SK-N-SH (cell line): ENCODE measurements at regions not wholly inside any gene's neighbourhood (a gene's known extent, or its start where the extent isn't known, plus 50 kb on each side); places are given as distances from the start of the nearest gene placed in this dataset.

Experiments
- CTCF ChIA-PET: fragments of 300-600, 350-600 bp; formaldehyde crosslinking; extraction: SDS; loops from one replicate; lab custom pipeline; 2021; lab: Yijun Ruan, JAX
- POLR2A ChIA-PET: fragments of 350-600 bp; sonication (Branson Sonifier 250); formaldehyde crosslinking; extraction: SDS; loops from one replicate; lab custom pipeline; 2020; ENCODE audit warnings: antibody characterized with exemption, inconsistent platforms; lab: Yijun Ruan, JAX
- DNase-seq: peaks from one replicate; pipeline ENCODE4 v3.0.0; 2012
- H2AFZ ChIP-seq: fragments of 200-600 bp; sonication (generic); 2 replicates; pipeline ENCODE4 v1.8.1; 2016; ENCODE audit warnings: antibody characterized with exemption, mild to moderate bottlenecking, low read depth
- H3F3A ChIP-seq: fragments of 200-600 bp; sonication (generic); replicated peaks from 2 replicates; pipeline ENCODE3; 2016; ENCODE audit warnings: antibody characterized with exemption, mild to moderate bottlenecking; ENCODE audit not compliant: insufficient read depth
- H3K27ac ChIP-seq, 2 experiments: fragments of 200-500 bp in 1 of 2; fragments of 200-600 bp in 1 of 2; sonication (Bioruptor generic) in 1 of 2; sonication (generic), shearing (Covaris generic) in 1 of 2; 2 replicates each; pipeline versions ENCODE4 v1.5.1 to v1.6.1; 2014 to 2016; ENCODE audit warnings: low read depth in 2 of 2, inconsistent platforms in 1 of 2, low read length in 1 of 2, mild to moderate bottlenecking in 1 of 2, mixed read lengths in 1 of 2
- H3K27me3 ChIP-seq: fragments of 200-600 bp; sonication (generic), shearing (Covaris generic); 2 replicates; pipeline ENCODE4 v1.6.1; 2016; ENCODE audit warnings: mixed run types; ENCODE audit not compliant: insufficient read depth
- H3K36me3 ChIP-seq, 2 experiments: fragments of 200-500 bp in 1 of 2; fragments of 200-600 bp in 1 of 2; sonication (Bioruptor generic) in 1 of 2; sonication (generic) in 1 of 2; replicated peaks in 1 of 2; 2 replicates each; pipeline versions ENCODE3 to v1.5.1; 2014 to 2016; ENCODE audit warnings: low read length in 1 of 2, mild to moderate bottlenecking in 1 of 2; ENCODE audit not compliant: insufficient read depth in 2 of 2, control insufficient read depth in 1 of 2
- H3K4me1 ChIP-seq, 2 experiments: fragments of 200-500 bp in 1 of 2; fragments of 200-600 bp in 1 of 2; sonication (Bioruptor generic) in 1 of 2; sonication (generic), shearing (Covaris generic) in 1 of 2; 2 replicates each; pipeline versions ENCODE4 v1.5.1 to v1.6.1; 2014 to 2016; ENCODE audit warnings: low read depth in 1 of 2, low read length in 1 of 2, mixed run types in 1 of 2; ENCODE audit not compliant: insufficient read depth in 2 of 2, control insufficient read depth in 1 of 2
- H3K4me2 ChIP-seq: fragments of 200-600 bp; sonication (generic), shearing (Covaris generic); 2 replicates; pipeline ENCODE4 v1.6.1; 2017; ENCODE audit warnings: mixed run types
- H3K4me3 ChIP-seq, 2 experiments: fragments of 200-500 bp in 1 of 2; fragments of 200-600 bp in 1 of 2; sonication (Bioruptor generic) in 1 of 2; sonication (generic), shearing (Covaris generic) in 1 of 2; 2 replicates each; pipeline versions ENCODE4 v1.5.1 to v1.8.1; 2014 to 2016; ENCODE audit warnings: low read depth in 2 of 2, inconsistent platforms in 1 of 2, low read length in 1 of 2, mild to moderate bottlenecking in 1 of 2, mixed read lengths in 1 of 2, moderate library complexity in 1 of 2
- H3K79me2 ChIP-seq: fragments of 200-600 bp; sonication (generic); 2 replicates; pipeline ENCODE4 v1.8.1; 2017; ENCODE audit warnings: mild to moderate bottlenecking; ENCODE audit not compliant: insufficient read depth
- H3K9ac ChIP-seq: fragments of 200-600 bp; sonication (generic); 2 replicates; pipeline ENCODE4 v1.6.1; 2017; ENCODE audit warnings: mixed run types
- H3K9me2 ChIP-seq: fragments of 200-600 bp; sonication (generic); 2 replicates; pipeline ENCODE4 v1.6.1; 2017; ENCODE audit warnings: mixed run types
- H3K9me3 ChIP-seq: fragments of 200-600 bp; sonication (generic); 2 replicates; pipeline ENCODE4 v1.6.1; 2017; ENCODE audit warnings: mixed run types, mild to moderate bottlenecking, moderate library complexity
- H4K20me1 ChIP-seq: fragments of 200-600 bp; sonication (generic); 2 replicates; pipeline ENCODE4 v1.6.1; 2017; ENCODE audit warnings: mild to moderate bottlenecking, mixed run types; ENCODE audit not compliant: insufficient read depth
- CHD2 ChIP-seq: fragments of 150-350 bp; IDR thresholded peaks from 2 replicates; pipeline ENCODE4 v1.6.1; 2018; ENCODE audit warnings: low read length; ENCODE audit not compliant: partially characterized antibody
- ELF1 ChIP-seq: IDR thresholded peaks from 2 replicates; pipeline ENCODE4 v1.4.0; 2012
- EP300 ChIP-seq, 2 experiments: IDR thresholded peaks; 2 replicates each; pipeline versions ENCODE4 v1.4.0 to v1.6.1; 2012; ENCODE audit warnings: borderline replicate concordance in 1 of 2, low read depth in 1 of 2, low read length in 1 of 2
- FOSL2 ChIP-seq: IDR thresholded peaks from 2 replicates; pipeline ENCODE4 v1.4.0; 2012; ENCODE audit warnings: low read depth, mild to moderate bottlenecking, moderate library complexity, borderline replicate concordance
- FOXM1 ChIP-seq: IDR thresholded peaks from 2 replicates; pipeline ENCODE4 v1.4.0; 2012; ENCODE audit warnings: low read depth, mild to moderate bottlenecking
- GABPA ChIP-seq: IDR thresholded peaks from 2 replicates; pipeline ENCODE4 v1.4.0; 2012; ENCODE audit warnings: low read depth, mild to moderate bottlenecking
- GATA2 ChIP-seq: sonication (generic); formaldehyde crosslinking; IDR thresholded peaks from 2 replicates; pipeline ENCODE4 v1.5.0; 2020; ENCODE audit warnings: mild to moderate bottlenecking, missing genetic modification reagents
- MEF2A ChIP-seq: IDR thresholded peaks from 2 replicates; pipeline ENCODE4 v1.4.0; 2012; ENCODE audit warnings: low read depth, borderline replicate concordance
- MXI1 ChIP-seq: IDR thresholded peaks from 2 replicates; pipeline ENCODE4 v1.6.1; 2012; ENCODE audit warnings: mild to moderate bottlenecking, low read depth, low read length, improper control_type of control experiment
- NFIC ChIP-seq: IDR thresholded peaks from 2 replicates; pipeline ENCODE4 v1.4.0; 2012; ENCODE audit warnings: borderline replicate concordance
- NRF1 ChIP-seq: IDR thresholded peaks from 2 replicates; pipeline ENCODE4 v1.6.1; 2012; ENCODE audit warnings: low read depth, mild to moderate bottlenecking, low read length
- POLR2AphosphoS5 ChIP-seq: IDR thresholded peaks from 2 replicates; pipeline ENCODE4 v1.6.1; 2012; ENCODE audit warnings: low read depth, low read length
- RAD21 ChIP-seq: IDR thresholded peaks from 2 replicates; pipeline ENCODE4 v1.6.1; 2012; ENCODE audit warnings: mild to moderate bottlenecking, low read length
- RCOR1 ChIP-seq: fragments of 150-350 bp; IDR thresholded peaks from 2 replicates; pipeline ENCODE4 v1.6.1; 2017; ENCODE audit warnings: antibody characterized with exemption, low read length
- SMC3 ChIP-seq: IDR thresholded peaks from 2 replicates; pipeline ENCODE4 v1.6.1; 2012; ENCODE audit warnings: low read depth, low read length, improper control_type of control experiment
- TEAD4 ChIP-seq: IDR thresholded peaks from 2 replicates; pipeline ENCODE4 v1.4.0; 2012; ENCODE audit warnings: mild to moderate bottlenecking, borderline replicate concordance; ENCODE audit not compliant: insufficient read depth
- YY1 ChIP-seq: IDR thresholded peaks from 2 replicates; pipeline ENCODE4 v1.4.0; 2012; ENCODE audit warnings: low read depth, mild to moderate bottlenecking
- WGBS: methylation state at CpG from one replicate; pipeline ENCODE4 v1.1.6; 2017; ENCODE audit warnings: low lambda C conversion rate; 5-methylcytosine and 5-hydroxymethylcytosine counted together
- TF ChIP-seq, protein P1 (sequence below): fragments of 150-350 bp; IDR thresholded peaks from 2 replicates; pipeline ENCODE4 v1.6.1; 2016; ENCODE audit warnings: mild to moderate bottlenecking, low read depth, low read length

DNA sequence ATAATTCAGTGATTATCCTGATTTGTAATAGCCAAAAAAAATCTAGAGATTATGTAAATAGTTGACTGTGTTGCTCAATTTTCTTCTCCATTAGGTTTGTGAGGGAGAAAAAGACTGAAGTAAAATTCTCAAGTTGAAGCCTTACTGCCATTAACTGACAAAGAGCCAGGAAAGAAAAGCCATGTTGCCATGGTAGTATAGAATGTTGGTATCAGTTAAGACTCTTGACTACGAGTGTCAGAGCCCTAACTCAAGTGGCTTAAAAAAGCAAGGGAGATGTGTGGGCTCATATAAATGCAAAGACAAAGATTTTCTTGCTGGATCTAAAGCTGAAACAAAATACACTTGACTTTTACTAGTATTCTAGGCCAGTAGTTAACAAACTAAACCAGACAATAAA is 571.7 kb downstream of the KCTD16 start:
- H3K4me2 ChIP-seq = no peak overlapping the region
- ChIA-PET POLR2A (no interaction called here), CTCF (no interaction called here)
- no peaks in the 10 kb centered on the region for H3F3A ChIP-seq
- no peaks in the 10 kb centered on the region; the same call in 1 of the 2 replicates for H3K9me3 ChIP-seq
- no peak for TF ChIP-seq RAD21
- no peak for TF ChIP-seq MEF2A
- TF ChIP-seq NRF1 = no peak
- TF ChIP-seq ELF1 = no peak
- TF ChIP-seq FOSL2 = no peak
- TF ChIP-seq EP300 (IDR thresholded peaks at IDR 0.05; ENCODE audit: borderline replicate concordance in 1 of 2, low read depth in 1 of 2, low read length in 1 of 2) = no peak
- no peak for TF ChIP-seq RCOR1
- TF ChIP-seq SMC3 = no peak
- H4K20me1 ChIP-seq = no peaks in the 10 kb centered on the region
- H2AFZ ChIP-seq = no peak overlapping the region
- H3K79me2 ChIP-seq = no peaks in the 10 kb centered on the region
- no peaks in the 10 kb centered on the region for H3K36me3 ChIP-seq
- H3K27me3 ChIP-seq = no peaks in the 10 kb centered on the region
- H3K4me3 ChIP-seq = no peak overlapping the region
- no peak overlapping the region for H3K27ac ChIP-seq
- H3K4me1 ChIP-seq = no peaks in the 10 kb centered on the region
- no peak overlapping the region for H3K9ac ChIP-seq
- DNase-seq = no peak
- no peaks in the 10 kb centered on the region for H3K9me2 ChIP-seq
- WGBS = 17% methylated on average over 1 of the region's 1 CpG

DNA sequence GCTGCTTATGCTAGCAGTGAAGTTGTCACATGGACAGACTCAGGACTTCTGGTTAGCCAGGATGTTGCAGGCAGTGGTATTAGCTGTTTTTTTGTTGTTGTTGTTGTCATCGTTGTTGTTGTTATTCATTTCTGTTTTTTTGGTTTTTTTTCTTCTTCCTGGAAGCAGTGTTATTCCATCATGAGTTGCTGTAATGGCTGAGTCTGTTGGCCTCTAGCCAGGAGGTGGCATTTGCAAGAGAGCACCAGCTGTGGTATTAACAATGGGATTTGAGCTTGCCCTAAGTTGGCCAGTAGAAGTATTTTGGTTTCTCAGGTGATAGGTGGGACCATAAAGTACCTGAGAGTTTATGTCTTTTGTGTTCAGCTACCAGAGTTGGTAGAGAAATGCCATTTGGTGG is 561.1 kb downstream of the KCTD16 start:
- H4K20me1 ChIP-seq = no peaks in the 10 kb centered on the region
- no peaks in the 10 kb centered on the region for H3K4me1 ChIP-seq
- H3K9me3 ChIP-seq = no peaks in the 10 kb centered on the region
- H3K4me3 ChIP-seq = no peak overlapping the region
- no peak overlapping the region for H2AFZ ChIP-seq
- ChIA-PET CTCF (no interaction called here), POLR2A (no interaction called here)
- H3K27ac ChIP-seq = no peak overlapping the region
- no peaks in the 10 kb centered on the region for H3K9me2 ChIP-seq
- no peak for DNase-seq
- H3K4me2 ChIP-seq = no peak overlapping the region
- H3K79me2 ChIP-seq = no peaks in the 10 kb centered on the region
- H3F3A ChIP-seq = no peaks in the 10 kb centered on the region
- no peaks in the 10 kb centered on the region for H3K36me3 ChIP-seq
- H3K9ac ChIP-seq = no peak overlapping the region
- TF ChIP-seq CHD2 (no peak), FOXM1 (no peak), RAD21 (no peak), NFIC (no peak), TEAD4 (no peak), MXI1 (no peak), NRF1 (no peak), POLR2AphosphoS5 (no peak), GABPA (no peak), GATA2 (CRISPR knock-in tag) (no peak), YY1 (no peak)
- TF ChIP-seq, protein P1, sequence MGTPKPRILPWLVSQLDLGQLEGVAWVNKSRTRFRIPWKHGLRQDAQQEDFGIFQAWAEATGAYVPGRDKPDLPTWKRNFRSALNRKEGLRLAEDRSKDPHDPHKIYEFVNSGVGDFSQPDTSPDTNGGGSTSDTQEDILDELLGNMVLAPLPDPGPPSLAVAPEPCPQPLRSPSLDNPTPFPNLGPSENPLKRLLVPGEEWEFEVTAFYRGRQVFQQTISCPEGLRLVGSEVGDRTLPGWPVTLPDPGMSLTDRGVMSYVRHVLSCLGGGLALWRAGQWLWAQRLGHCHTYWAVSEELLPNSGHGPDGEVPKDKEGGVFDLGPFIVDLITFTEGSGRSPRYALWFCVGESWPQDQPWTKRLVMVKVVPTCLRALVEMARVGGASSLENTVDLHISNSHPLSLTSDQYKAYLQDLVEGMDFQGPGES = no peak
- H3K27me3 ChIP-seq = no peaks in the 10 kb centered on the region
- WGBS = 0% methylated on average over 1 of the region's 1 CpG
